Heart left ventricle (tissue), 13 donors: ENCODE measurements at regions not wholly inside any gene's neighbourhood (a gene's known extent, or its start where the extent isn't known, plus 50 kb on each side); places are given as distances from the start of the nearest gene placed in this dataset.

ENCODE experiments used
- CTCF ChIP-seq, 12 donors: fragments of 200-600 bp; sonication (generic) in 4 of 12; IDR thresholded peaks; one replicate each; pipeline versions ENCODE4 v1.5.0 to v1.8.0; 2018 to 2022; ENCODE audit warnings: antibody characterized with exemption in 12 of 12, mild to moderate bottlenecking in 5 of 12
- POLR2A ChIP-seq, 2 donors: fragments of 450-650 bp; IDR thresholded peaks; one replicate each; pipeline ENCODE4 v1.6.1; 2017; ENCODE audit warnings: antibody characterized with exemption in 2 of 2, mild to moderate bottlenecking in 2 of 2, moderate library complexity in 2 of 2
- donor health status: ischemic (EF 13 %, LVEDD 7.1; RV severe dilation, severe dysfunction).
- donor health status: DM: no; HTN: yes; CAD: no.
- donor health status: DM: no; HTN: no; CAD: no.
- donor health status: ischemic (EF 25% LVEDD 6.9; RV normal size, moderate dysfunction).
- donor health status: ischemic (EF 25% LVEDD 5.7; RV mildly dilated, moderate dysfunction).
- donor health status: ischemic (EF 35%, LVEDD 5.7; RV mildly dilated, moderate dysfunction).
- donor health status: nonischemic (EF 11% LVEDD 7.7; RV severe dilation, severe dysfunction).
- donor health status: DM: yes; HTN: yes; CAD: no.
- donor health status: PGD.
- donor health status: ischemic (EF 29% LVEDD 5.4; RV normal size, mild dysfunction).
- donor health status: nonischemic (EF 23%, LVEDD 6.1; RV moderate dilation, normal function).

DNA sequence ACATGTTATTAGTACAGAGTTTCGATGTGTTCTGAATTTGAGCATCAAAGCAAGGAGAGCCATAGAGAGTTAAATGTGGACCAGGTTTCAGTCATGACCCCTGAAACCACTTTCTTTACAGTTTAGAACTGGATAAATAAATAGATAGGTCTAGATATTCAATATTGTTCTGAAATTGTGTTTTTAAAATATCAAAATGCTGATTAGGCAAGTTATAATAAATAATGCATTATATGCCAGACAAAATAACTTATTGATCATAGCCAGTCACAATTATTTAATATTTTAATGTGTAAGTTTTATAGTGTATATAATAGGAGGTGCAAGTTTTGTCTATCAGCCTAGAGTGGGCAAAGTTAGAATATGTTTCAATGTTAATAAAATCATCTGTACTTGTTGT lies 569.5 kb downstream of the METTL15 start:
- TF ChIP-seq POLR2A (IDR thresholded peaks at IDR 0.05): no peak
- no peak for TF ChIP-seq CTCF (IDR thresholded peaks at IDR 0.05)
